ENCODE measurements at regions not wholly inside any gene's neighbourhood (a gene's known extent, or its start where the extent isn't known, plus 50 kb on each side); places are given as distances from the start of the nearest gene placed in this dataset.
"Not testable (repeated sequence)": the region's sequence is repeated elsewhere in the genome, so short reads cannot be mapped to it uniquely, and the experiment has no call there.

DNA sequence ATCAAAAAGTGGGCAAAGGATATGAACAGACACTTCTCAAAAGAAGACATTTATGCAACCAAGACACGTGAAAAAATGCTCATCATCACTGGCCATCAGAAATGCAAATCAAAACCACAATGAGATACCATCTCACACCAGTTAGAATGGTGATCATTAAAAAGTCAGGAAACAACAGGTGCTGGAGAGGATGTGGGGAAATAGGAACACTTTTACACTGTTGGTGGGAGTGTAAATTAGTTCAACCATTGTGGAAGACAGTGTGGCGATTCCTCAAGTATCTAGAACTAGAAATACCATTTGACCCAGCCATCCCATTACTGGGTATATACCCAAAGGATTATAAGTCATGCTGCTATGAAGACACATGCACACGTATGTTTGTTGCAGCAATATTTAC lies 191.3 kb downstream of the POLR1F start:
- TF ChIP-seq, protein P1, sequence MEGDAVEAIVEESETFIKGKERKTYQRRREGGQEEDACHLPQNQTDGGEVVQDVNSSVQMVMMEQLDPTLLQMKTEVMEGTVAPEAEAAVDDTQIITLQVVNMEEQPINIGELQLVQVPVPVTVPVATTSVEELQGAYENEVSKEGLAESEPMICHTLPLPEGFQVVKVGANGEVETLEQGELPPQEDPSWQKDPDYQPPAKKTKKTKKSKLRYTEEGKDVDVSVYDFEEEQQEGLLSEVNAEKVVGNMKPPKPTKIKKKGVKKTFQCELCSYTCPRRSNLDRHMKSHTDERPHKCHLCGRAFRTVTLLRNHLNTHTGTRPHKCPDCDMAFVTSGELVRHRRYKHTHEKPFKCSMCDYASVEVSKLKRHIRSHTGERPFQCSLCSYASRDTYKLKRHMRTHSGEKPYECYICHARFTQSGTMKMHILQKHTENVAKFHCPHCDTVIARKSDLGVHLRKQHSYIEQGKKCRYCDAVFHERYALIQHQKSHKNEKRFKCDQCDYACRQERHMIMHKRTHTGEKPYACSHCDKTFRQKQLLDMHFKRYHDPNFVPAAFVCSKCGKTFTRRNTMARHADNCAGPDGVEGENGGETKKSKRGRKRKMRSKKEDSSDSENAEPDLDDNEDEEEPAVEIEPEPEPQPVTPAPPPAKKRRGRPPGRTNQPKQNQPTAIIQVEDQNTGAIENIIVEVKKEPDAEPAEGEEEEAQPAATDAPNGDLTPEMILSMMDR (IDR thresholded peaks at IDR 0.05), result not testable (repeated sequence)
- not testable (repeated sequence) for TF ChIP-seq EZH2, EZH2phosphoT487 (IDR thresholded peaks at IDR 0.05)
